Hypothalamus (tissue), 51 donors: ENCODE measurements at regions not wholly inside any gene's neighbourhood (a gene's known extent, or its start where the extent isn't known, plus 50 kb on each side); places are given as distances from the start of the nearest gene placed in this dataset.

Experiments
- DNase-seq, 51 donors: peaks; one replicate each; lab custom pipeline; 2025; lab: John Stamatoyannopoulos, UW

- DNase-seq, result no peak
Observed at GRCh38 chr7:112889268-112889667, 99.1 kb upstream of the TMEM168 start.

- DNase-seq, result no peak
Observed at GRCh38 chr7:112888781-112889180, 98.6 kb upstream of the TMEM168 start.

GRCh38 chr7:112887976-112888375 lies 97.8 kb upstream of the TMEM168 start:
- no peak for DNase-seq

- no peak for DNase-seq
Observed at GRCh38 chr7:112887337-112887736, 97.1 kb upstream of the TMEM168 start.

GRCh38 chr7:112886208-112886607 lies 96.0 kb upstream of the TMEM168 start:
- DNase-seq, result no peak

GRCh38 chr7:112882991-112883390 lies 92.8 kb upstream of the TMEM168 start:
- DNase-seq, result no peak

- DNase-seq, result no peak
Observed at GRCh38 chr7:112882511-112882910, 92.3 kb upstream of the TMEM168 start.

- no peak for DNase-seq
Observed at GRCh38 chr7:112882022-112882421, 91.8 kb upstream of the TMEM168 start.

- no peak for DNase-seq
Observed at GRCh38 chr7:112880818-112881418, 90.7 kb upstream of the TMEM168 start.

GRCh38 chr7:112877691-112878460 lies 87.7 kb upstream of the TMEM168 start:
- DNase-seq, result no peak

GRCh38 chr7:112876877-112877276 lies 86.7 kb upstream of the TMEM168 start:
- no peak for DNase-seq

- DNase-seq, result no peak
Observed at GRCh38 chr7:112874909-112875308, 84.7 kb upstream of the TMEM168 start.

GRCh38 chr7:112873831-112874553 lies 83.8 kb upstream of the TMEM168 start:
- DNase-seq, result no peak

GRCh38 chr7:112869111-112869774 lies 79.0 kb upstream of the TMEM168 start:
- no peak for DNase-seq

GRCh38 chr7:112868609-112869008 lies 78.4 kb upstream of the TMEM168 start:
- no peak for DNase-seq

- no peak for DNase-seq
Observed at GRCh38 chr7:112866424-112866823, 76.2 kb upstream of the TMEM168 start.

- no peak for DNase-seq
Observed at GRCh38 chr7:112864380-112864779, 74.2 kb upstream of the TMEM168 start.

GRCh38 chr7:112858838-112859237 lies 68.6 kb upstream of the TMEM168 start:
- no peak for DNase-seq

GRCh38 chr7:112855227-112855626 lies 65.0 kb upstream of the TMEM168 start:
- no peak for DNase-seq

- DNase-seq, result no peak
Observed at GRCh38 chr7:112854169-112854568, 64.0 kb upstream of the TMEM168 start.

GRCh38 chr7:112853422-112853821 lies 63.2 kb upstream of the TMEM168 start:
- no peak for DNase-seq
